ENCODE measurements at regions not wholly inside any gene's neighbourhood (a gene's known extent, or its start where the extent isn't known, plus 50 kb on each side); places are given as distances from the start of the nearest gene placed in this dataset.

GRCh38 chr4:159881158-159881557, 778.3 kb downstream of the RAPGEF2 start:
- no peak for TF ChIP-seq TAF1 (IDR thresholded peaks at IDR 0.05; ENCODE audit: borderline replicate concordance, low read depth, low read length)
- TF ChIP-seq CTCF (IDR thresholded peaks at IDR 0.05 in 2 of 3, conservative IDR thresholded peaks at IDR 0.05 in 1 of 3; ENCODE audit: control insufficient read depth in 2 of 3, extremely low read depth in 1 of 3, insufficient read depth in 1 of 3, low read depth in 3 of 3, low read length in 3 of 3), result no peak
- no peak for TF ChIP-seq POLR2A (IDR thresholded peaks at IDR 0.05; ENCODE audit: low read depth, low read length)
